ENCODE measurements at regions not wholly inside any gene's neighbourhood (a gene's known extent, or its start where the extent isn't known, plus 50 kb on each side); places are given as distances from the start of the nearest gene placed in this dataset.

GRCh38 chr13:34757441-34757840 is 184.6 kb upstream of the NBEA start (continued):
- TF ChIP-seq, protein P1, sequence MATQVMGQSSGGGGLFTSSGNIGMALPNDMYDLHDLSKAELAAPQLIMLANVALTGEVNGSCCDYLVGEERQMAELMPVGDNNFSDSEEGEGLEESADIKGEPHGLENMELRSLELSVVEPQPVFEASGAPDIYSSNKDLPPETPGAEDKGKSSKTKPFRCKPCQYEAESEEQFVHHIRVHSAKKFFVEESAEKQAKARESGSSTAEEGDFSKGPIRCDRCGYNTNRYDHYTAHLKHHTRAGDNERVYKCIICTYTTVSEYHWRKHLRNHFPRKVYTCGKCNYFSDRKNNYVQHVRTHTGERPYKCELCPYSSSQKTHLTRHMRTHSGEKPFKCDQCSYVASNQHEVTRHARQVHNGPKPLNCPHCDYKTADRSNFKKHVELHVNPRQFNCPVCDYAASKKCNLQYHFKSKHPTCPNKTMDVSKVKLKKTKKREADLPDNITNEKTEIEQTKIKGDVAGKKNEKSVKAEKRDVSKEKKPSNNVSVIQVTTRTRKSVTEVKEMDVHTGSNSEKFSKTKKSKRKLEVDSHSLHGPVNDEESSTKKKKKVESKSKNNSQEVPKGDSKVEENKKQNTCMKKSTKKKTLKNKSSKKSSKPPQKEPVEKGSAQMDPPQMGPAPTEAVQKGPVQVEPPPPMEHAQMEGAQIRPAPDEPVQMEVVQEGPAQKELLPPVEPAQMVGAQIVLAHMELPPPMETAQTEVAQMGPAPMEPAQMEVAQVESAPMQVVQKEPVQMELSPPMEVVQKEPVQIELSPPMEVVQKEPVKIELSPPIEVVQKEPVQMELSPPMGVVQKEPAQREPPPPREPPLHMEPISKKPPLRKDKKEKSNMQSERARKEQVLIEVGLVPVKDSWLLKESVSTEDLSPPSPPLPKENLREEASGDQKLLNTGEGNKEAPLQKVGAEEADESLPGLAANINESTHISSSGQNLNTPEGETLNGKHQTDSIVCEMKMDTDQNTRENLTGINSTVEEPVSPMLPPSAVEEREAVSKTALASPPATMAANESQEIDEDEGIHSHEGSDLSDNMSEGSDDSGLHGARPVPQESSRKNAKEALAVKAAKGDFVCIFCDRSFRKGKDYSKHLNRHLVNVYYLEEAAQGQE (IDR thresholded peaks at IDR 0.05), result no peak
- no peak for TF ChIP-seq FOXA1 (IDR thresholded peaks at IDR 0.05)
- TF ChIP-seq SP1 (IDR thresholded peaks at IDR 0.05), result no peak
- TF ChIP-seq RAD21 (IDR thresholded peaks at IDR 0.05), result no peak
- no peak for TF ChIP-seq JUND (IDR thresholded peaks at IDR 0.05)
- no peak for TF ChIP-seq TAF1 (conservative IDR thresholded peaks at IDR 0.05)
- TF ChIP-seq FOXA2 (IDR thresholded peaks at IDR 0.05), result no peak
- TF ChIP-seq, protein P2, sequence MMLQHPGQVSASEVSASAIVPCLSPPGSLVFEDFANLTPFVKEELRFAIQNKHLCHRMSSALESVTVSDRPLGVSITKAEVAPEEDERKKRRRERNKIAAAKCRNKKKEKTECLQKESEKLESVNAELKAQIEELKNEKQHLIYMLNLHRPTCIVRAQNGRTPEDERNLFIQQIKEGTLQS (IDR thresholded peaks at IDR 0.05), result no peak

- H3K36me3 ChIP-seq (ENCODE audit: control insufficient read depth in 4 of 4, insufficient read depth in 3 of 4, low read depth in 1 of 4, low read length in 3 of 4), result no peaks in the 10 kb centered on the region
- no peaks in the 10 kb centered on the region for H3K9me3 ChIP-seq (ENCODE audit: control insufficient read depth in 4 of 4, low read length in 3 of 4)
- 46% methylated on average over 2 of the region's 2 CpGs for WGBS
- H3K9ac ChIP-seq (ENCODE audit: low read depth in 1 of 2, low read length in 2 of 2), result no peak overlapping the region
- H3K27me3 ChIP-seq (ENCODE audit: control insufficient read depth in 4 of 4, insufficient read depth in 4 of 4, low read length in 3 of 4), result no peaks in the 10 kb centered on the region
- H3K27ac ChIP-seq (ENCODE audit: low read depth in 1 of 2, low read length in 2 of 2), result no peak overlapping the region
- H3K4me3 ChIP-seq (ENCODE audit: low read depth in 1 of 3, low read length in 3 of 3), result no peak overlapping the region
- no peak for DNase-seq (ENCODE audit: low spot score)
- no peaks in the 10 kb centered on the region for H3K4me1 ChIP-seq (ENCODE audit: control insufficient read depth in 4 of 4, insufficient read depth in 4 of 4, low read length in 3 of 4)
- TF ChIP-seq GABPA (IDR thresholded peaks at IDR 0.05 in 1 of 2, conservative IDR thresholded peaks at IDR 0.05 in 1 of 2) (no peak), SP1 (IDR thresholded peaks at IDR 0.05) (no peak), JUND (IDR thresholded peaks at IDR 0.05) (no peak), FOXA2 (IDR thresholded peaks at IDR 0.05) (no peak), FOXA1 (IDR thresholded peaks at IDR 0.05) (no peak), NR2F2 (IDR thresholded peaks at IDR 0.05) (no peak), EGR1 (IDR thresholded peaks at IDR 0.05; ENCODE audit: low read depth in 2 of 2) (no peak), RAD21 (IDR thresholded peaks at IDR 0.05) (no peak), HNF4G (IDR thresholded peaks at IDR 0.05) (no peak), RXRA (IDR thresholded peaks at IDR 0.05) (no peak), YY1 (IDR thresholded peaks at IDR 0.05) (no peak), HNF4A (conservative IDR thresholded peaks at IDR 0.05) (no peak), TAF1 (conservative IDR thresholded peaks at IDR 0.05) (no peak)
- TF ChIP-seq, protein P2 (IDR thresholded peaks at IDR 0.05), result no peak
- TF ChIP-seq, protein P3, sequence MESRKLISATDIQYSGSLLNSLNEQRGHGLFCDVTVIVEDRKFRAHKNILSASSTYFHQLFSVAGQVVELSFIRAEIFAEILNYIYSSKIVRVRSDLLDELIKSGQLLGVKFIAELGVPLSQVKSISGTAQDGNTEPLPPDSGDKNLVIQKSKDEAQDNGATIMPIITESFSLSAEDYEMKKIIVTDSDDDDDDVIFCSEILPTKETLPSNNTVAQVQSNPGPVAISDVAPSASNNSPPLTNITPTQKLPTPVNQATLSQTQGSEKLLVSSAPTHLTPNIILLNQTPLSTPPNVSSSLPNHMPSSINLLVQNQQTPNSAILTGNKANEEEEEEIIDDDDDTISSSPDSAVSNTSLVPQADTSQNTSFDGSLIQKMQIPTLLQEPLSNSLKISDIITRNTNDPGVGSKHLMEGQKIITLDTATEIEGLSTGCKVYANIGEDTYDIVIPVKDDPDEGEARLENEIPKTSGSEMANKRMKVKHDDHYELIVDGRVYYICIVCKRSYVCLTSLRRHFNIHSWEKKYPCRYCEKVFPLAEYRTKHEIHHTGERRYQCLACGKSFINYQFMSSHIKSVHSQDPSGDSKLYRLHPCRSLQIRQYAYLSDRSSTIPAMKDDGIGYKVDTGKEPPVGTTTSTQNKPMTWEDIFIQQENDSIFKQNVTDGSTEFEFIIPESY (IDR thresholded peaks at IDR 0.05), result no peak
- TF ChIP-seq, protein P4, sequence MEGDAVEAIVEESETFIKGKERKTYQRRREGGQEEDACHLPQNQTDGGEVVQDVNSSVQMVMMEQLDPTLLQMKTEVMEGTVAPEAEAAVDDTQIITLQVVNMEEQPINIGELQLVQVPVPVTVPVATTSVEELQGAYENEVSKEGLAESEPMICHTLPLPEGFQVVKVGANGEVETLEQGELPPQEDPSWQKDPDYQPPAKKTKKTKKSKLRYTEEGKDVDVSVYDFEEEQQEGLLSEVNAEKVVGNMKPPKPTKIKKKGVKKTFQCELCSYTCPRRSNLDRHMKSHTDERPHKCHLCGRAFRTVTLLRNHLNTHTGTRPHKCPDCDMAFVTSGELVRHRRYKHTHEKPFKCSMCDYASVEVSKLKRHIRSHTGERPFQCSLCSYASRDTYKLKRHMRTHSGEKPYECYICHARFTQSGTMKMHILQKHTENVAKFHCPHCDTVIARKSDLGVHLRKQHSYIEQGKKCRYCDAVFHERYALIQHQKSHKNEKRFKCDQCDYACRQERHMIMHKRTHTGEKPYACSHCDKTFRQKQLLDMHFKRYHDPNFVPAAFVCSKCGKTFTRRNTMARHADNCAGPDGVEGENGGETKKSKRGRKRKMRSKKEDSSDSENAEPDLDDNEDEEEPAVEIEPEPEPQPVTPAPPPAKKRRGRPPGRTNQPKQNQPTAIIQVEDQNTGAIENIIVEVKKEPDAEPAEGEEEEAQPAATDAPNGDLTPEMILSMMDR (IDR thresholded peaks at IDR 0.05; ENCODE audit: low read depth, low read length, missing input control), result no peak
- TF ChIP-seq, protein P5, sequence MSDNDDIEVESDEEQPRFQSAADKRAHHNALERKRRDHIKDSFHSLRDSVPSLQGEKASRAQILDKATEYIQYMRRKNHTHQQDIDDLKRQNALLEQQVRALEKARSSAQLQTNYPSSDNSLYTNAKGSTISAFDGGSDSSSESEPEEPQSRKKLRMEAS (IDR thresholded peaks at IDR 0.05), result no peak
Measured at GRCh38 chr13:34758628-34759027, 183.4 kb upstream of the NBEA start.

Data from liver (tissue), 8 donors.